ENCODE measurements at regions not wholly inside any gene's neighbourhood (a gene's known extent, or its start where the extent isn't known, plus 50 kb on each side); places are given as distances from the start of the nearest gene placed in this dataset.

GRCh38 chr22:49272546-49273125 lies 555.0 kb downstream of the BRD1 start:
- H3K4me3 ChIP-seq (ENCODE audit: low read length), result no peak overlapping the region
- no peak for DNase-seq (ENCODE audit: low read depth, low spot score)

- H3K4me3 ChIP-seq (ENCODE audit: low read length), result no peak overlapping the region
- no peak for DNase-seq (ENCODE audit: low read depth, low spot score)
Measured at GRCh38 chr22:49271831-49272230, 555.8 kb downstream of the BRD1 start.

GRCh38 chr22:49271369-49271727 lies 556.3 kb downstream of the BRD1 start:
- no peak for DNase-seq (ENCODE audit: low read depth, low spot score)
- no peak overlapping the region for H3K4me3 ChIP-seq (ENCODE audit: low read length)

- no peak overlapping the region for H3K4me3 ChIP-seq (ENCODE audit: low read length)
- no peak for DNase-seq (ENCODE audit: low read depth, low spot score)
Measured at GRCh38 chr22:49270595-49271368, 556.9 kb downstream of the BRD1 start.

- H3K4me3 ChIP-seq (ENCODE audit: low read length), result no peak overlapping the region
- no peak for DNase-seq (ENCODE audit: low read depth, low spot score)
Measured at GRCh38 chr22:49269928-49270327, 557.7 kb downstream of the BRD1 start.

- no peak for DNase-seq (ENCODE audit: low read depth, low spot score)
- no peak overlapping the region for H3K4me3 ChIP-seq (ENCODE audit: low read length)
Measured at GRCh38 chr22:49269371-49269770, 558.3 kb downstream of the BRD1 start.

- H3K4me3 ChIP-seq (ENCODE audit: low read length), result no peak overlapping the region
- no peak for DNase-seq (ENCODE audit: low read depth, low spot score)
Measured at GRCh38 chr22:49268924-49269323, 558.7 kb downstream of the BRD1 start.

GRCh38 chr22:49267996-49268395 lies 559.7 kb downstream of the BRD1 start:
- DNase-seq (ENCODE audit: low read depth, low spot score), result no peak
- H3K4me3 ChIP-seq (ENCODE audit: low read length), result no peak overlapping the region

GRCh38 chr22:49266561-49267519 lies 560.8 kb downstream of the BRD1 start:
- no peak for DNase-seq (ENCODE audit: low read depth, low spot score)
- H3K4me3 ChIP-seq (ENCODE audit: low read length), result no peak overlapping the region

- DNase-seq (ENCODE audit: low read depth, low spot score), result no peak
- H3K4me3 ChIP-seq (ENCODE audit: low read length), result no peak overlapping the region
Measured at GRCh38 chr22:49264696-49265095, 563.0 kb downstream of the BRD1 start.

- no peak overlapping the region for H3K4me3 ChIP-seq (ENCODE audit: low read length)
- no peak for DNase-seq (ENCODE audit: low read depth, low spot score)
Measured at GRCh38 chr22:49263101-49263500, 564.6 kb downstream of the BRD1 start.

- no peak for DNase-seq (ENCODE audit: low read depth, low spot score)
- H3K4me3 ChIP-seq (ENCODE audit: low read length), result no peak overlapping the region
Measured at GRCh38 chr22:49262167-49262566, 565.5 kb downstream of the BRD1 start.

GRCh38 chr22:49261616-49262015 lies 566.1 kb downstream of the BRD1 start:
- no peak for DNase-seq (ENCODE audit: low read depth, low spot score)
- no peak overlapping the region for H3K4me3 ChIP-seq (ENCODE audit: low read length)

GRCh38 chr22:49260681-49261580 lies 566.7 kb downstream of the BRD1 start:
- DNase-seq (ENCODE audit: low read depth, low spot score), result no peak
- H3K4me3 ChIP-seq (ENCODE audit: low read length), result no peak overlapping the region

GRCh38 chr22:49259839-49260615 lies 567.6 kb downstream of the BRD1 start:
- DNase-seq (ENCODE audit: low read depth, low spot score), result no peak
- H3K4me3 ChIP-seq (ENCODE audit: low read length), result no peak overlapping the region

GRCh38 chr22:49258107-49259010 lies 569.3 kb downstream of the BRD1 start:
- no peak for DNase-seq (ENCODE audit: low read depth, low spot score)
- H3K4me3 ChIP-seq (ENCODE audit: low read length), result no peak overlapping the region

GRCh38 chr22:49257551-49257961 lies 570.1 kb downstream of the BRD1 start:
- DNase-seq (ENCODE audit: low read depth, low spot score), result no peak
- H3K4me3 ChIP-seq (ENCODE audit: low read length), result no peak overlapping the region

Measured in Jurkat, Clone E6-1 (cell line).